Endodermal cell (in vitro differentiated cells): ENCODE measurements at regions not wholly inside any gene's neighbourhood (a gene's known extent, or its start where the extent isn't known, plus 50 kb on each side); places are given as distances from the start of the nearest gene placed in this dataset.
"Not testable (repeated sequence)": the region's sequence is repeated elsewhere in the genome, so short reads cannot be mapped to it uniquely, and the experiment has no call there.

Experiments
- DNase-seq: peaks from one replicate; pipeline ENCODE4 v3.0.0-alpha.2; 2017
- H3K27ac ChIP-seq: 2 replicates; pipeline ENCODE4 v1.5.1; 2013; ENCODE audit warnings: mild to moderate bottlenecking, low read depth, low read length, moderate library complexity
- H3K27me3 ChIP-seq: 2 replicates; pipeline ENCODE4 v1.6.1; 2013; ENCODE audit warnings: mild to moderate bottlenecking, low read length, moderate library complexity; ENCODE audit not compliant: insufficient read depth, control insufficient read depth, poor library complexity, severe bottlenecking
- H3K36me3 ChIP-seq: 2 replicates; pipeline ENCODE4 v1.7.0; 2013; ENCODE audit warnings: mild to moderate bottlenecking, low read length, moderate library complexity; ENCODE audit not compliant: control insufficient read depth, insufficient read depth
- H3K4me1 ChIP-seq: one replicate; pipeline ENCODE4 v1.7.0; 2013; ENCODE audit warnings: low read length; ENCODE audit not compliant: control insufficient read depth, insufficient read depth
- H3K4me3 ChIP-seq: 2 replicates; pipeline ENCODE4 v1.5.1; 2013; ENCODE audit warnings: mild to moderate bottlenecking, low read length, moderate library complexity
- H3K9ac ChIP-seq: 2 replicates; pipeline ENCODE4 v1.6.1; 2013; ENCODE audit warnings: mild to moderate bottlenecking, low read length, moderate library complexity; ENCODE audit not compliant: poor library complexity, severe bottlenecking; ENCODE audit errors: extremely low read depth
- H3K9me3 ChIP-seq: 2 replicates; pipeline ENCODE4 v1.6.1; 2013; ENCODE audit warnings: mild to moderate bottlenecking, low read length, moderate library complexity; ENCODE audit not compliant: control insufficient read depth
- H3K27ac Mint-ChIP-seq: 2 replicates; pipeline ENCODE4 v1.8.0; 2020; ENCODE audit warnings: mixed read lengths
- H3K27me3 Mint-ChIP-seq: 2 replicates; pipeline ENCODE4 v1.8.0; 2021; ENCODE audit warnings: mild to moderate bottlenecking, mixed read lengths; ENCODE audit not compliant: insufficient read depth
- H3K36me3 Mint-ChIP-seq: 2 replicates; pipeline ENCODE4 v1.8.0; 2020; ENCODE audit warnings: low read depth, mixed read lengths
- H3K4me1 Mint-ChIP-seq: 2 replicates; pipeline ENCODE4 v1.8.0; 2020; ENCODE audit warnings: mixed read lengths
- H3K4me3 Mint-ChIP-seq: 2 replicates; pipeline ENCODE4 v1.8.0; 2020; ENCODE audit warnings: mild to moderate bottlenecking, moderate library complexity, mixed read lengths
- H3K9me3 Mint-ChIP-seq: 2 replicates; pipeline ENCODE4 v1.8.0; 2020; ENCODE audit warnings: mild to moderate bottlenecking, mixed read lengths
- CTCF ChIP-seq: fragments of 200-600 bp; sonication (generic); conservative IDR thresholded peaks from 2 replicates; pipeline ENCODE4 v1.5.0; 2021; ENCODE audit warnings: antibody characterized with exemption, mild to moderate bottlenecking
- WGBS, 2 experiments: methylation state at CpG; one replicate each; pipeline versions ENCODE4 v1.1.5 to v1.1.7; 2013; ENCODE audit warnings: missing lambda C conversion rate in 2 of 2, mixed read lengths in 1 of 2; ENCODE audit not compliant: insufficient coverage in 1 of 2, insufficient read length in 1 of 2; 5-methylcytosine and 5-hydroxymethylcytosine counted together

GRCh38 chr12:126982707-126983106 lies 1284.3 kb upstream of the TMEM132C start:
- H3K4me3 Mint-ChIP-seq: no peak overlapping the region
- peaks cover 35% of the 10 kb centered on the region for H3K9me3 Mint-ChIP-seq
- Histone ChIP-seq H3K36me3 (no peaks in the 10 kb centered on the region), H3K4me3 (no peak overlapping the region), H3K27ac (no peak overlapping the region), H3K4me1 (no peaks in the 10 kb centered on the region), H3K27me3 (no peaks in the 10 kb centered on the region), H3K9me3 (peaks cover 5% of the 10 kb centered on the region), H3K9ac (no peak overlapping the region)
- no peaks in the 10 kb centered on the region for H3K36me3 Mint-ChIP-seq
- 91% methylated on average over 1 of the region's 1 CpG; no CpG with 5 or more reads in 1 of the 2 experiments for WGBS, 2 experiments
- no peak overlapping the region for H3K27ac Mint-ChIP-seq
- TF ChIP-seq CTCF: no peak
- no peak for DNase-seq
- no peaks in the 10 kb centered on the region for H3K4me1 Mint-ChIP-seq
- H3K27me3 Mint-ChIP-seq: no peaks in the 10 kb centered on the region

- not testable (repeated sequence) for H3K27ac ChIP-seq, H3K4me1 ChIP-seq, H3K4me1 Mint-ChIP-seq, H3K36me3 Mint-ChIP-seq, H3K9me3 ChIP-seq, H3K27me3 ChIP-seq, H3K27me3 Mint-ChIP-seq, H3K4me3 ChIP-seq, H3K36me3 ChIP-seq, H3K9ac ChIP-seq, H3K4me3 Mint-ChIP-seq, DNase-seq, H3K27ac Mint-ChIP-seq
- H3K9me3 Mint-ChIP-seq: peaks cover 35% of the 10 kb centered on the region
- WGBS, 2 experiments: 100% methylated on average over 1 of the region's 2 CpGs; no CpG with 5 or more reads in 1 of the 2 experiments
Observed at GRCh38 chr12:126983735-126984134, 1283.2 kb upstream of the TMEM132C start.

- H3K27me3 ChIP-seq, H3K4me3 Mint-ChIP-seq, H3K36me3 Mint-ChIP-seq, H3K9ac ChIP-seq, H3K4me1 Mint-ChIP-seq, H3K27ac Mint-ChIP-seq, H3K27ac ChIP-seq, H3K36me3 ChIP-seq, H3K27me3 Mint-ChIP-seq, H3K4me3 ChIP-seq, H3K4me1 ChIP-seq, DNase-seq: not testable (repeated sequence)
- H3K9me3 ChIP-seq: peaks cover 12% of the 10 kb centered on the region
- peaks cover 35% of the 10 kb centered on the region for H3K9me3 Mint-ChIP-seq
Observed at GRCh38 chr12:126985663-126986062, 1281.3 kb upstream of the TMEM132C start.

- peaks cover 23% of the 10 kb centered on the region for H3K9me3 Mint-ChIP-seq
- no peaks in the 10 kb centered on the region for H3K27me3 ChIP-seq
- WGBS, 2 experiments: 73 to 80% methylated on average over 2 of the region's 2 CpGs
Observed at GRCh38 chr12:126989532-126989931, 1277.4 kb upstream of the TMEM132C start.

More at GRCh38 chr12:126989532-126989931, 1277.4 kb upstream of the TMEM132C start:
- TF ChIP-seq CTCF: no peak
- Mint-ChIP-seq H3K4me1 (no peaks in the 10 kb centered on the region), H3K27ac (no peak overlapping the region), H3K36me3 (no peaks in the 10 kb centered on the region), H3K27me3 (no peaks in the 10 kb centered on the region), H3K4me3 (no peak overlapping the region)
- peaks cover 11% of the 10 kb centered on the region for H3K9me3 ChIP-seq
- no peak overlapping the region for H3K27ac ChIP-seq
- no peak for DNase-seq
- H3K9ac ChIP-seq: no peak overlapping the region
- H3K36me3 ChIP-seq: no peaks in the 10 kb centered on the region
- H3K4me3 ChIP-seq: no peak overlapping the region
- no peaks in the 10 kb centered on the region for H3K4me1 ChIP-seq
